H9 (cell line): ENCODE measurements at regions not wholly inside any gene's neighbourhood (a gene's known extent, or its start where the extent isn't known, plus 50 kb on each side); places are given as distances from the start of the nearest gene placed in this dataset.

Experiments used
- DNase-seq: peaks from one replicate; pipeline ENCODE4 v3.0.0-alpha.2; 2017
- H2AFZ ChIP-seq: one replicate; pipeline ENCODE4 v1.6.1; 2013; ENCODE audit warnings: mild to moderate bottlenecking, low read length, control low read depth, moderate library complexity
- H2AK5ac ChIP-seq: 2 replicates; pipeline ENCODE4 v1.6.1; 2013; ENCODE audit warnings: low read length, control low read depth, mixed read lengths; ENCODE audit not compliant: insufficient read length
- H2BK120ac ChIP-seq: one replicate; pipeline ENCODE4 v1.6.1; 2013; ENCODE audit warnings: low read depth, mild to moderate bottlenecking, low read length, control low read depth, inconsistent platforms; ENCODE audit not compliant: poor library complexity, severe bottlenecking
- H2BK12ac ChIP-seq: 2 replicates; pipeline ENCODE4 v1.6.1; 2013; ENCODE audit warnings: low read length, control low read depth, mixed read lengths, low read depth; ENCODE audit not compliant: insufficient read length
- H2BK15ac ChIP-seq: 2 replicates; pipeline ENCODE4 v1.6.1; 2013; ENCODE audit warnings: low read depth, low read length, control low read depth
- H2BK20ac ChIP-seq: one replicate; pipeline ENCODE4 v1.6.1; 2013; ENCODE audit warnings: low read depth, mild to moderate bottlenecking, low read length, control low read depth, inconsistent platforms; ENCODE audit not compliant: poor library complexity, severe bottlenecking
- H2BK5ac ChIP-seq: 2 replicates; pipeline ENCODE4 v1.6.1; 2013; ENCODE audit warnings: low read length, control low read depth, mixed read lengths; ENCODE audit not compliant: insufficient read length
- H3K14ac ChIP-seq: 2 replicates; pipeline ENCODE4 v1.6.1; 2013; ENCODE audit warnings: low read length, control low read depth; ENCODE audit not compliant: insufficient read depth
- H3K18ac ChIP-seq: 2 replicates; pipeline ENCODE4 v1.6.1; 2013; ENCODE audit warnings: low read depth, mild to moderate bottlenecking, mixed read lengths, low read length, control low read depth; ENCODE audit not compliant: insufficient read length
- H3K23ac ChIP-seq: 2 replicates; pipeline ENCODE4 v1.6.1; 2013; ENCODE audit warnings: low read length, control low read depth, mixed read lengths, low read depth; ENCODE audit not compliant: insufficient read length
- H3K23me2 ChIP-seq: 2 replicates; pipeline ENCODE4 v1.6.1; 2013; ENCODE audit warnings: low read depth, mild to moderate bottlenecking, mixed read lengths, low read length, control low read depth; ENCODE audit not compliant: insufficient read length, poor library complexity, severe bottlenecking
- H3K27ac ChIP-seq: 2 replicates; pipeline ENCODE4 v1.5.1; 2013; ENCODE audit warnings: low read length, control low read depth, mixed read lengths, low read depth; ENCODE audit not compliant: insufficient read length
- H3K27me3 ChIP-seq: 2 replicates; pipeline ENCODE4 v1.6.1; 2013; ENCODE audit warnings: low read length, control low read depth, inconsistent platforms; ENCODE audit not compliant: insufficient read depth
- H3K4ac ChIP-seq: 2 replicates; pipeline ENCODE4 v1.6.1; 2013; ENCODE audit warnings: low read depth, mild to moderate bottlenecking, control low read depth, inconsistent platforms, low read length, moderate library complexity
- H3K4me1 ChIP-seq: 2 replicates; pipeline ENCODE4 v1.6.1; 2013; ENCODE audit warnings: low read length, control low read depth, inconsistent platforms; ENCODE audit not compliant: insufficient read depth
- H3K4me2 ChIP-seq: 2 replicates; pipeline ENCODE4 v1.6.1; 2013; ENCODE audit warnings: low read length, control low read depth, mixed read lengths; ENCODE audit not compliant: insufficient read length, insufficient read depth
- H3K56ac ChIP-seq: 2 replicates; pipeline ENCODE4 v1.6.1; 2013; ENCODE audit warnings: low read depth, mild to moderate bottlenecking, mixed read lengths, low read length, control low read depth; ENCODE audit not compliant: insufficient read length
- H3K79me1 ChIP-seq: 2 replicates; pipeline ENCODE4 v1.6.1; 2013; ENCODE audit warnings: low read depth, mild to moderate bottlenecking, moderate library complexity, low read length, control low read depth, inconsistent platforms; ENCODE audit not compliant: insufficient read depth, poor library complexity, severe bottlenecking
- H3K79me2 ChIP-seq: 2 replicates; pipeline ENCODE4 v1.6.1; 2013; ENCODE audit warnings: low read length, control low read depth, inconsistent platforms; ENCODE audit not compliant: insufficient read depth
- H3K9ac ChIP-seq: 2 replicates; pipeline ENCODE4 v1.6.1; 2013; ENCODE audit warnings: low read length, control low read depth, mixed read lengths; ENCODE audit not compliant: insufficient read length; ENCODE audit errors: extremely low read depth
- H3K9me3 ChIP-seq: one replicate; pipeline ENCODE4 v1.6.1; 2013; ENCODE audit warnings: low read depth, low read length, inconsistent platforms; ENCODE audit not compliant: control insufficient read depth
- H3T11ph ChIP-seq: one replicate; pipeline ENCODE4 v1.6.1; 2013; ENCODE audit warnings: mild to moderate bottlenecking, low read length, control low read depth, inconsistent platforms
- H4K20me1 ChIP-seq: one replicate; pipeline ENCODE4 v1.6.1; 2013; ENCODE audit not compliant: control insufficient read depth, insufficient read length, insufficient read depth
- H4K5ac ChIP-seq: 2 replicates; pipeline ENCODE4 v1.6.1; 2013; ENCODE audit warnings: low read depth, mild to moderate bottlenecking, mixed read lengths, low read length, control low read depth; ENCODE audit not compliant: insufficient read length
- H4K8ac ChIP-seq: replicated peaks from 2 replicates; pipeline ENCODE4 v1.6.1; 2013; ENCODE audit warnings: low read length, control low read depth, mixed read lengths, low read depth; ENCODE audit not compliant: insufficient read length
- H4K91ac ChIP-seq: 2 replicates; pipeline ENCODE4 v1.6.1; 2013; ENCODE audit warnings: low read depth, mild to moderate bottlenecking, moderate library complexity, mixed read lengths, low read length, control low read depth; ENCODE audit not compliant: insufficient read length
- H3K27ac Mint-ChIP-seq, 3 experiments: 2 replicates in 2 of 3; 3 replicates in 1 of 3; pipeline ENCODE4 v1.8.0; 2020 to 2021; ENCODE audit warnings: mixed read lengths in 3 of 3, mild to moderate bottlenecking in 1 of 3, moderate library complexity in 1 of 3
- H3K27me3 Mint-ChIP-seq: 2 replicates; pipeline ENCODE4 v1.8.0; 2021; ENCODE audit warnings: low read depth, mild to moderate bottlenecking, moderate library complexity, mixed read lengths
- H3K36me3 Mint-ChIP-seq, 3 experiments: 2 replicates in 2 of 3; 3 replicates in 1 of 3; pipeline ENCODE4 v1.8.0; 2020 to 2021; ENCODE audit warnings: low read depth in 3 of 3, mixed read lengths in 3 of 3; ENCODE audit not compliant: insufficient read depth in 1 of 3
- H3K4me1 Mint-ChIP-seq, 2 experiments: 2 replicates each; pipeline ENCODE4 v1.8.0; 2020; ENCODE audit warnings: mixed read lengths in 2 of 2
- H3K4me3 Mint-ChIP-seq, 2 experiments: 2 replicates in 1 of 2; 3 replicates in 1 of 2; pipeline ENCODE4 v1.8.0; 2020 to 2021; ENCODE audit warnings: mild to moderate bottlenecking in 2 of 2, mixed read lengths in 2 of 2, moderate library complexity in 1 of 2
- H3K9me3 Mint-ChIP-seq, 2 experiments: 2 replicates in 1 of 2; 3 replicates in 1 of 2; pipeline ENCODE4 v1.8.0; 2020; ENCODE audit warnings: mild to moderate bottlenecking in 2 of 2, mixed read lengths in 2 of 2, moderate library complexity in 1 of 2
- WGBS: extraction: QIAGEN DNeasy Blood & Tissue Kit; methylation state at CpG from one replicate; pipeline ENCODE4 v1.1.7; 2013; ENCODE audit warnings: missing lambda C conversion rate, low lambda C conversion rate, mixed read lengths; ENCODE audit not compliant: insufficient read length; ENCODE audit errors: extremely low coverage; 5-methylcytosine and 5-hydroxymethylcytosine counted together
- TF ChIP-seq, protein P1 (sequence below): fragments of 200-600 bp; sonication (generic); conservative IDR thresholded peaks from 3 replicates; pipeline ENCODE4 v1.8.0; 2021; ENCODE audit warnings: antibody characterized with exemption, mild to moderate bottlenecking

- peaks cover 46 to 50% of the 10 kb centered on the region in 2 experiments for H3K4me1 Mint-ChIP-seq
- no peak overlapping the region for H2BK12ac ChIP-seq
- no peaks in the 10 kb centered on the region for H3K79me1 ChIP-seq
- H2AFZ ChIP-seq = no peak overlapping the region
- H3K4ac ChIP-seq = no peak overlapping the region
- no peaks in the 10 kb centered on the region for H3K23me2 ChIP-seq
- no peaks in the 10 kb centered on the region for H4K20me1 ChIP-seq
- H3K36me3 Mint-ChIP-seq = no peaks in the 10 kb centered on the region
- no peak overlapping the region for H3T11ph ChIP-seq
- H3K27me3 ChIP-seq = no peaks in the 10 kb centered on the region
- H4K5ac ChIP-seq = no peak overlapping the region
- H2AK5ac ChIP-seq = no peak overlapping the region
- H3K27ac ChIP-seq = no peak overlapping the region
- no peaks in the 10 kb centered on the region for H3K9me3 ChIP-seq
- no peak overlapping the region for H4K8ac ChIP-seq
- H3K27ac Mint-ChIP-seq = no peak overlapping the region
- no CpG with 5 or more reads among the region's 5 CpGs for WGBS
- no peak overlapping the region for H2BK20ac ChIP-seq
- H3K27me3 Mint-ChIP-seq = peaks cover 6% of the 10 kb centered on the region; the same call in 1 of the 2 replicates
- H3K14ac ChIP-seq = no peak overlapping the region
- no peak overlapping the region for H3K23ac ChIP-seq
- H3K18ac ChIP-seq = no peak overlapping the region
- H3K4me3 Mint-ChIP-seq = no peak overlapping the region
- no peaks in the 10 kb centered on the region for H3K79me2 ChIP-seq
- H3K4me1 ChIP-seq = peaks cover 4% of the 10 kb centered on the region; the same call in 1 of the 2 replicates
- no peak overlapping the region for H2BK5ac ChIP-seq
- H3K9me3 Mint-ChIP-seq = peaks cover 0 to 2% of the 10 kb centered on the region in 2 experiments; a peak in 2 of 5 replicates
- TF ChIP-seq, protein P1, sequence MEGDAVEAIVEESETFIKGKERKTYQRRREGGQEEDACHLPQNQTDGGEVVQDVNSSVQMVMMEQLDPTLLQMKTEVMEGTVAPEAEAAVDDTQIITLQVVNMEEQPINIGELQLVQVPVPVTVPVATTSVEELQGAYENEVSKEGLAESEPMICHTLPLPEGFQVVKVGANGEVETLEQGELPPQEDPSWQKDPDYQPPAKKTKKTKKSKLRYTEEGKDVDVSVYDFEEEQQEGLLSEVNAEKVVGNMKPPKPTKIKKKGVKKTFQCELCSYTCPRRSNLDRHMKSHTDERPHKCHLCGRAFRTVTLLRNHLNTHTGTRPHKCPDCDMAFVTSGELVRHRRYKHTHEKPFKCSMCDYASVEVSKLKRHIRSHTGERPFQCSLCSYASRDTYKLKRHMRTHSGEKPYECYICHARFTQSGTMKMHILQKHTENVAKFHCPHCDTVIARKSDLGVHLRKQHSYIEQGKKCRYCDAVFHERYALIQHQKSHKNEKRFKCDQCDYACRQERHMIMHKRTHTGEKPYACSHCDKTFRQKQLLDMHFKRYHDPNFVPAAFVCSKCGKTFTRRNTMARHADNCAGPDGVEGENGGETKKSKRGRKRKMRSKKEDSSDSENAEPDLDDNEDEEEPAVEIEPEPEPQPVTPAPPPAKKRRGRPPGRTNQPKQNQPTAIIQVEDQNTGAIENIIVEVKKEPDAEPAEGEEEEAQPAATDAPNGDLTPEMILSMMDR = no peak
- H2BK120ac ChIP-seq = no peak overlapping the region
- H3K9ac ChIP-seq = no peak overlapping the region
- H4K91ac ChIP-seq = no peak overlapping the region
- no peak for DNase-seq
- H3K4me2 ChIP-seq = no peak overlapping the region
- no peak overlapping the region for H2BK15ac ChIP-seq
- H3K56ac ChIP-seq = no peak overlapping the region
Observed at GRCh38 chr1:4449972-4450371, 204.4 kb upstream of the AJAP1 start.
